COLO668 (cell line): ENCODE measurements at regions not wholly inside any gene's neighbourhood (a gene's known extent, or its start where the extent isn't known, plus 50 kb on each side); places are given as distances from the start of the nearest gene placed in this dataset.

Experiments used
- DNase-seq: peaks from one replicate; lab custom pipeline; 2025; ENCODE audit not compliant: unreplicated experiment; lab: John Stamatoyannopoulos, UW

DNA sequence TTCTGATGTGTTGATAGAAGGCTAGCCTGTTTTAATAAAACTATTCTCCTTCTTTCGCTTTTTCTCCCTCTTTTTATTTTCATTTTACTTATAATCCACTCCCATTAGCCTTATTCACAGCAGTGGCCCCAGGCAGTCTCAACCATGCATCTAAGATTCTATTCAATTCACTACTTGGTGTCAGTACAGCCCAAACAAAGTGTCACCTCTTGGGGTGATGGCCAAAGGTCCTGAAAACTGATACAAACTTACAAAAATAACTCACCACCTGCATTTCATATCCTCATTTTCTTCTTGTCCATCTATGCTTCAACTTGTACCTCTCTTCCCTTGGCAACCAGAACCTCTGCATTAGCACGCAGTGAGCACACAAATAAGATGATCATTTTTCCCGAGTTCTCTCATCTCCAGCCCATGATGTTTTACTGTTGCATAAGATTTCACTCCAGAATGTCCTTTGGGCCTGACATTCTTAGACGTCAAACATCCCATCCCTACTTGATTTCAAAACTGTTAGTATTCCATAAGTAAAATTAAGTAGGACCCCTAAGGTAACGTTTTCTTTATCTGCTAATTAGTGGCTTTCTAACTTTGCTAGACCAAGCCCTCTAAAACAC is 559.3 kb upstream of the TNP1 start:
- DNase-seq: no peak

GRCh38 chr2:217418544-217418943 is 558.7 kb upstream of the TNP1 start:
- no peak for DNase-seq

DNA sequence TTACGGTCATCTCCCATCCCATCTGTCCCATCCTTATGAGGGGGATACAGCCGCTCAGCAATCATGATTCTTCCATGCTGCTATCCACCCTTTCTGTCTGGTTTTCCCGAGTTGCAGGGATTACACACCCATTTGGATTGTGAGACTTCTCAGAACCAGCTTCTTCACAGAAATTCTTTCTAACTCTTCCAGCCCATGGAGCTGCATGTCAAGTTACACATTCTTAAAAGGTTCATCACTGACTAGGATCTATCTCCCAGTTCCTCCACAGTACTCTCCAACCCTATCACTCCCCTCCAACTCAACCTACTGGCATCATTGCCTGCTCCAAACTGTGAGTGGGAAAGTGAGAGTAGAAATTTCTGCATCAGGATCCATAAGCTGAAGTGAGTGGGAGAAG is 558.2 kb upstream of the TNP1 start:
- no peak for DNase-seq

DNA sequence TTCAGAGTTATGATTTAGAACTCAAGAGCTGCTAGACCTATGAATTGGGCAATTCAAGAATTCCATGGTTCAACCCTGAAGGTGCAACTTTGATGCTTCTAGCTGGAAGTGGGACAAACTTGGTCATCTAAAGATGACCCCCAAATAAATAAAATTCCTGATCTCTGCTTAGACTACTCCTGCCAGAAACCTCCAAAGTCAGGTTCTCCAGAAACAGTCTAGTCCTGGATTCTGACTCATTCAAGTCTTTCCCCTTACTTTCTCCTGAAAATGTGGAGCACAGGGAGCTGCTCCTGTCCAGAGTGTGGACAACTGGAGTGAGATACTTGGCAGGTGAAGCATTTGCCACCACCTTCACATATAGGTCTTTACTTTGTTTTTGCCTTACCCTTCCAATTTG is 557.7 kb upstream of the TNP1 start:
- DNase-seq: no peak

GRCh38 chr2:217415316-217415715 is 555.5 kb upstream of the TNP1 start:
- DNase-seq: no peak

DNA sequence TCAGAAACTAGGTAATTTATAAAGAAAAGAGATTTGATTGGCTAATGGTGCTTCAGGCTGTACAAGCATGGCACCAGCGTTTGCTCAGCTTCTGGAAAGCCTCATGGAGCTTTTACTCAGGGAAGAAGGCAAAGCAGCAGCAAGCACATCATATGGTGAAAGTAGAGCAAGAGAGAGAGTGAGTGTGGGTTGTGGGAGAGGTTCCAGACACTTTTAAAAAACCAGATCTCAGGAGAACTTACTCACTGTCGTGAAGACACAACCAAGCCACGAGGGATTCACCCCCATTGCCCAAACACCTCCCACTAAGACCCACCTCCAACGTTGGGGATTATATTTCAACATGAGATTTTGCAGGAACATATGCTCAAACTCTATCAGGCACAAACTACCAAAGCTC is 554.6 kb upstream of the TNP1 start:
- no peak for DNase-seq

DNA sequence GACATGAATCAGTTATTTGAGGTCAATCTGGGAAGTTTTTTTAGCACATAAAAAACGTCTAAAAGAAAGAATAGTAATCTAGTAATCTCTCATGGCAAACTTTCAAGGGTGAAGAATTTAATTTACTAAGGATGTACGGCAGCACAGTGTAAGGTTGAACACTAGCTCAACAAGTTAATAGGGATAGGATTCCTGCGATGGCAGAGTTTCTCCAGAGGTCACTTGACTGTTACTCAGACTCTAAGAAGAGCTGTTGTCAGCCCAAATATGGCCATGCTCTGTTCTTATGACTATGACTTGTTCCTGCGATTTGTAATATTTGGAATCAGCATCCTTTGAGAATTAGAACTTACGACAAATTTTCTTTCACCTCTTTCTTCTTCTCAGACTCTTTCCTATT is 553.3 kb upstream of the TNP1 start:
- no peak for DNase-seq

- DNase-seq: no peak
Measured at GRCh38 chr2:217412721-217413120, 552.9 kb upstream of the TNP1 start.

- no peak for DNase-seq
Measured at GRCh38 chr2:217412277-217412676, 552.4 kb upstream of the TNP1 start.

GRCh38 chr2:217410681-217410960 is 550.8 kb upstream of the TNP1 start:
- no peak for DNase-seq

DNA sequence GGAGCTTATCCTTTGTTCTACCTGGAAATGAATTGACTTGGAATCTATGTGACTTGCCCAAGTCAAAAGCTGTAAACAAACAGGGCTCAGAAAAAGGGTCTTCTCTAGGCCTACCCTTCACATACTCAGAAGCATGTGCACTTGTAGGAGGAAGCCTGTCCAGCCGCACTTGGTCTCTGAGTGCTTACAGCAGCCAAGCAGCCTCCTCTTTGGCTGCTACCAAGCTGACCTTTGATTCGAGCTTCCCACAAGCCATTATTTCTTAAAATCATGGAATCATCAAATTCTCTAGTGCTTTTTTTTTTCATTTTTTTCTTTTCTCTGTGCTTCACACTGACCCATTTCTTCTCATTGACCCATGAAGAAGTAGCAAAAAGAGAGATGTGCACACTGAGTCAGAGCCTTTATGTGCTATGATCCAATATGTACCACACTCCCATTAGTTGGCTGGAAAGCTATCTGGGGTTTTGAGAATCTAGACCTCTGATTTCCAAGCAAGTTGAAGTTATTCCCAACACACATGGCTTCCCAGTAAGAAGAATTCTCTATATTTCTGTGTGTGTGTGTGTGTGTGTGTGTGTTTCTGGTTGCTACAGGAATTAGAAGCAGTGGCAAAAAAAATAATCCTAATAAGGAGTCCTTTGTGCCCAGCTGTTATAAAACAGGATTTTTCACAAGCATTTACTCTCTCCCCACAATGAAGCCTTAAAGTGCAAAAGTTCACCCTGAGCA is 550.3 kb upstream of the TNP1 start:
- no peak for DNase-seq

GRCh38 chr2:217407362-217407761 is 547.5 kb upstream of the TNP1 start:
- no peak for DNase-seq

DNA sequence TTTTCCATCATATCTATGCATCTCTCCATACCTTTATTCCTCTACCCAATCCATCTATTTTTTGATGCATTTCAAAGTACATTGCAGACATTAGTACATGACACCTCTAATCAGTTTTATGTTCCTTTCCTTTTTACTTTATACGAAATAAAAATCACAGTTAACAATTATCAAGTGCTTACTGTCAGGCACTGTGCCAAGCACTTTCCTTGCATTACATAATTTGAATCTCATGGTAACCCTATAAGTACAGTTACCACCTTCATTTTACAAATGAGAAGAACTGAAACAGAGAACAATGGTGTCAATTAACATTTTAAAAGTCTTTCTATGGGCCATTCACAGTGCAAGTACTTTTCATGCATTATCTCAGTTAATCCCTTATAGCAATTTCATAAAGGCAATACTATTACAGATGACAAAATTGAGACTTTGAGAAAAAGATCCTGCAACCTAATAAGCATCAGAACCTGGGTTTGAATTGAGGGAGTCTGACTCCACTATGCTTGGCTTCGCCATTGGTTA is 544.4 kb upstream of the TNP1 start:
- DNase-seq: no peak

DNA sequence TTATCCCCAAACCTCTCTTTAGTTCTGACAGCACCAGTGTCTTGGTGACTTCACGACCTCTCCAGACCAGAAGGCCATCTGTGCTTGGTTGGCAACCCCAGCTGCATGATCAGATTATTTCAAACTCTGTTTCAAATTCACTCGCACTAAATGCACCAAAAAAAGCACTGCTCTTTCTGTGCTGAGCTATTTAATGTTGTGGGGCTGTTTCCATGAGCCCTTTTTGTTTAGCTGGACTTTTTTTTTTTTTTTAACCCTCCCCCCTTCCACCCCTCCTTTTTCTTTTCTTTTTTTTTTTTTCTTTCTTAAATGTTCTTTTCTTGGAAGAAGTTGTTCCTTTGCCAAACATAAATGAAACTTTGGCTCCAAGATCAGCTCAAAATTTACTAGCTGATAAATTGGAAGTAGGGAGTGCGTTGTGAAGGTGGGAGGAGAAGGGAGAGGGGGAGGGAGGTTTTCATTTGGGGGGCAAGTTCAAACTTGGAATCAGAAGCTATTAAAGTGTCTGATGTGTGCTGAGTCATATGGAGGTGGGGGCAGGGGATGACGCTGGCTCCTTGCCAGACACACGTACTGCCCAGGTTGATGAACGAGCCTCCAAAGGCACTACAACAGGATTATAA is 543.0 kb upstream of the TNP1 start:
- peak; percentile 58 for DNase-seq

- DNase-seq: no peak
Measured at GRCh38 chr2:217402144-217402543, 542.3 kb upstream of the TNP1 start.

DNA sequence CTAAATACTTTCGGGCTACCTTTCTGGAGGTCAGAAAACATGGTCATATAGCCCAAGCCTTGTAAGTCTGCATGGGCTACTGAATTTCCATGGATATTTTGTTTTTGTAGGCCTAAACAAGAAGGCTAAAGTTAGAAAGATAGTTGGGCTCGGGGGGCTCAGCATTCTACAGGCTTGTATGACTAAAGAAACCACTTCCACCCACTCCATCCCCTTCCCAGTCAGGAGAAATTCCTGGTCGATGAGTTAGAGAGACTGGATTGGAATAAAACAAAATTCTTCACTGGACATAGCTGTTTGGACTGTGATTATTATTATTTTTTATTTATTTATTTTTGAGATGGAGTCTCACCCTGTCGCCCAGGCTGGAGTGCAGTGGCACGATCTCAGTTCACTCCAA is 539.4 kb upstream of the TNP1 start:
- no peak for DNase-seq

GRCh38 chr2:217398860-217399259 is 539.0 kb upstream of the TNP1 start:
- DNase-seq: no peak

DNA sequence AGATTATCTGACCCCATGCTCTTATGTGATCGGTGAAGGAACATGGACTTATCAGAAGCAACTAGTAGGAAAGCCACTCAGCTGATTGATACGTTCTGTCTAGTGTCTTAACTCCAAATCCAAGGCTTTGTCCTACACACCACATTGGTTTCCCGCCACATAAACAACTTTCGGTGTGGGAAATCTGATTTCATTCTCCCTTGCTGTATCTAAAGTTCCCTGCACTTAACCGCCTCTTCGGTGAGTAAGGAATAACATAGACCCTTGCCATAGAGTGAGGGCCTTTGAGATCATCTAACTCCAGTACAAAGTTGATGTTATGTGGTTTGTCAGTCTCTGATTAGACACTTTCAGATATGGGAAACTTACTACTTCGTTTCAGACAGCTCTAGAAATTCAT is 538.2 kb upstream of the TNP1 start:
- no peak for DNase-seq

- DNase-seq: no peak
Measured at GRCh38 chr2:217396586-217396985, 536.7 kb upstream of the TNP1 start.

DNA sequence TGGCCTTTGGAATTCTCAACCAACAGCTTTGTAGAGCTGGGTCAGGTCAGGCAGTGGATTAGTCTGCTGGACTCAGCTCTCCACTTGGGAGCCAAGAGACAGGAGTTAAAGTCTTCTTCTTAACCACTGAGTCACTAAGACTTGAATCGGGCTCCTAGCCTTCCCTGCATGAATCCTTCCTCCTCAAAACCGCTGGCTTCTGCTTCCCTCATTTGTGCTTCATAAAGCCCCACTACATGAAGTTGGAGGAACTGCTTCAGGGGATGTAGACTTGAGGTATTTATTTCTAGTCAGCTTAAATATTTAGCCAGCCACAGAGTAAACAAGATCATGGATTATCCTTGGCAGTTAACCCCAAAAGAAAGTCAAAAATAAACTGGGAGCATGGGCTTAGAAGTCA is 536.3 kb upstream of the TNP1 start:
- DNase-seq: no peak

DNA sequence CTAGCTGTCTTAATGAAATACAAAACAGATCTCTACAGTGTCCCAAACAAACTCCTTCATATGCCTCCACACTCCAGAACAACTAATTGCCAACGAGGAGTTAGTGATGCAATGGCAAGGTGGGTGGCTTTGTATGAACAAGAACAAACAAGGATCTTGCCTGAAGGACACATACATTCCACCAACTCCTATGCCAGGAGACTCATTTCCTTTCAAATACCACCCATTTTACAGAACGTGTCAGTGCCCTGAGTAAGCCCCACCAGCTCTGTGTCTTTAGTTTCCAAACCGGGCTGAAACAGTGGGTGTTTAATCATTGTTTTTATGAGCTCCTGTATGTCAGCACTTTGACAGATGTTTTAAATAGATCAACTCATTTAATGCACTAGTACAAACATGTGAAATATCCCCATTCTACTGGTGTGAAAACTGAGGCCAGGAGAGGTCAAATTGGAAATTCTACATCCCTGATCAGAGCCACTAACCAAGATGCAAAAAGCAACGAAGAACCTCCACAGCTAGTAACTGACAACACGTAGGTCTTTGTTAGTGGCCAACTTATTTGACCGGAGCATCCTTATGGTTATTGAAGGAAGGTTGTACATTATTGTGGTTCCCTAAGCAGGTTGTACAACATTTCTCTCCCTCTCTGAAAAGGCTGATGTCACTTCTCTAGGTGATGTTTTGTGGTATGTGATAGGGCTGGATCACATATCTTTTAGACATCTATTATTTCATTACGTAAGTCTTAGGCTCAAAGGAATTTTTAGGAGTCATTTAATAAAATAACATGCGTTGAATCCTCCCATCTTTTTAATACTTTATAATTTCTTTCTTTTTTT is 534.9 kb upstream of the TNP1 start:
- no peak for DNase-seq

- DNase-seq: no peak
Measured at GRCh38 chr2:217393585-217394032, 533.7 kb upstream of the TNP1 start.
